ENCODE measurements at regions not wholly inside any gene's neighbourhood (a gene's known extent, or its start where the extent isn't known, plus 50 kb on each side); places are given as distances from the start of the nearest gene placed in this dataset.

- WGBS, 2 donors (ENCODE audit: low coverage in 1 of 2) = 76 to 85% methylated on average over 1 of the region's 1 CpG
- DNase-seq = no peak
- Histone ChIP-seq H3K4me3 (no peak overlapping the region), H3K27me3 (no peaks in the 10 kb centered on the region), H3K4me1 (no peaks in the 10 kb centered on the region), H3K36me3 (no peaks in the 10 kb centered on the region), H3K27ac (no peak overlapping the region), H3K9me3 (no peaks in the 10 kb centered on the region)
- in situ Hi-C loops (cut with MboI; ENCODE audit: low pct_ligation_motif_present in 1 of 4, low pct_unique_long_range_greater_than_20kb in 1 of 4, low sequenced_read_pairs in 3 of 4) (no loop called here), intact Hi-C loops (cut with DNase I; ENCODE audit: low total_unique reads) (no loop called here)
- TF ChIP-seq POLR2A (IDR thresholded peaks at IDR 0.05) (no peak), CTCF (IDR thresholded peaks at IDR 0.05) (no peak), EP300 (IDR thresholded peaks at IDR 0.05; ENCODE audit: low read depth) (no peak), POLR2AphosphoS5 (IDR thresholded peaks at IDR 0.05) (no peak)
These were observed 498.4 kb downstream of the TTLL7 start for GRCh38 chr1:83500531-83500930.

GRCh38 chr1:83499998-83500397 lies 498.9 kb downstream of the TTLL7 start:
- Histone ChIP-seq H3K27me3 (no peaks in the 10 kb centered on the region), H3K36me3 (no peaks in the 10 kb centered on the region), H3K9me3 (no peaks in the 10 kb centered on the region), H3K4me3 (no peak overlapping the region), H3K27ac (no peak overlapping the region), H3K4me1 (no peaks in the 10 kb centered on the region)
- in situ Hi-C loops (cut with MboI; ENCODE audit: low pct_ligation_motif_present in 1 of 4, low pct_unique_long_range_greater_than_20kb in 1 of 4, low sequenced_read_pairs in 3 of 4) = no loop called here
- TF ChIP-seq CTCF (IDR thresholded peaks at IDR 0.05) (no peak), POLR2AphosphoS5 (IDR thresholded peaks at IDR 0.05) (no peak), POLR2A (IDR thresholded peaks at IDR 0.05) (no peak), EP300 (IDR thresholded peaks at IDR 0.05; ENCODE audit: low read depth) (no peak)
- no peak for DNase-seq
- intact Hi-C loops (cut with DNase I; ENCODE audit: low total_unique reads) = no loop called here
- WGBS, 2 donors (ENCODE audit: low coverage in 1 of 2) = 68 to 75% methylated on average over 3 of the region's 3 CpGs

- 63 to 78% methylated on average over 1 of the region's 1 CpG for WGBS, 2 donors (ENCODE audit: low coverage in 1 of 2)
- TF ChIP-seq EP300 (IDR thresholded peaks at IDR 0.05; ENCODE audit: low read depth) (no peak), POLR2A (IDR thresholded peaks at IDR 0.05) (no peak), POLR2AphosphoS5 (IDR thresholded peaks at IDR 0.05) (no peak), CTCF (IDR thresholded peaks at IDR 0.05) (no peak)
- DNase-seq = no peak
- H3K4me3 ChIP-seq = no peak overlapping the region
- H3K27ac ChIP-seq = no peak overlapping the region
- in situ Hi-C loops (cut with MboI; ENCODE audit: low pct_ligation_motif_present in 1 of 4, low pct_unique_long_range_greater_than_20kb in 1 of 4, low sequenced_read_pairs in 3 of 4) (no loop called here), intact Hi-C loops (cut with DNase I; ENCODE audit: low total_unique reads) (no loop called here)
- no peaks in the 10 kb centered on the region for H3K9me3 ChIP-seq
- H3K27me3 ChIP-seq = no peaks in the 10 kb centered on the region
- H3K36me3 ChIP-seq = no peaks in the 10 kb centered on the region
- H3K4me1 ChIP-seq = no peaks in the 10 kb centered on the region
These were observed 501.4 kb downstream of the TTLL7 start for GRCh38 chr1:83497563-83497962.

GRCh38 chr1:83495560-83495959 lies 503.4 kb downstream of the TTLL7 start:
- no peaks in the 10 kb centered on the region for H3K4me1 ChIP-seq
- H3K4me3 ChIP-seq = no peak overlapping the region
- TF ChIP-seq POLR2AphosphoS5 (IDR thresholded peaks at IDR 0.05) (no peak), EP300 (IDR thresholded peaks at IDR 0.05; ENCODE audit: low read depth) (no peak), POLR2A (IDR thresholded peaks at IDR 0.05) (no peak), CTCF (IDR thresholded peaks at IDR 0.05) (no peak)
- H3K36me3 ChIP-seq = no peaks in the 10 kb centered on the region
- H3K9me3 ChIP-seq = no peaks in the 10 kb centered on the region
- in situ Hi-C loops (cut with MboI; ENCODE audit: low pct_ligation_motif_present in 1 of 4, low pct_unique_long_range_greater_than_20kb in 1 of 4, low sequenced_read_pairs in 3 of 4) (no loop called here), intact Hi-C loops (cut with DNase I; ENCODE audit: low total_unique reads) (no loop called here)
- no peaks in the 10 kb centered on the region for H3K27me3 ChIP-seq
- no peak overlapping the region for H3K27ac ChIP-seq
- 88 to 91% methylated on average over 4 to 9 of the region's 9 CpGs for WGBS, 2 donors (ENCODE audit: low coverage in 1 of 2)
- no peak for DNase-seq
